Frontal cortex (tissue), 3 donors: ENCODE measurements at regions not wholly inside any gene's neighbourhood (a gene's known extent, or its start where the extent isn't known, plus 50 kb on each side); places are given as distances from the start of the nearest gene placed in this dataset.
"Not testable (repeated sequence)": the region's sequence is repeated elsewhere in the genome, so short reads cannot be mapped to it uniquely, and the experiment has no call there.

Source experiments
- DNase-seq, 2 donors: peaks; one replicate each; pipeline ENCODE4 v3.0.0; 2012; ENCODE audit warnings: low spot score in 2 of 2
- FAIRE-seq: peaks from 2 replicates; lab custom pipeline; 2012; peaks lifted over from hg19 to GRCh38; lab: Jason Lieb, UNC
- donor health status: control.
- donor health status: control.
- donor health status: control.

DNA sequence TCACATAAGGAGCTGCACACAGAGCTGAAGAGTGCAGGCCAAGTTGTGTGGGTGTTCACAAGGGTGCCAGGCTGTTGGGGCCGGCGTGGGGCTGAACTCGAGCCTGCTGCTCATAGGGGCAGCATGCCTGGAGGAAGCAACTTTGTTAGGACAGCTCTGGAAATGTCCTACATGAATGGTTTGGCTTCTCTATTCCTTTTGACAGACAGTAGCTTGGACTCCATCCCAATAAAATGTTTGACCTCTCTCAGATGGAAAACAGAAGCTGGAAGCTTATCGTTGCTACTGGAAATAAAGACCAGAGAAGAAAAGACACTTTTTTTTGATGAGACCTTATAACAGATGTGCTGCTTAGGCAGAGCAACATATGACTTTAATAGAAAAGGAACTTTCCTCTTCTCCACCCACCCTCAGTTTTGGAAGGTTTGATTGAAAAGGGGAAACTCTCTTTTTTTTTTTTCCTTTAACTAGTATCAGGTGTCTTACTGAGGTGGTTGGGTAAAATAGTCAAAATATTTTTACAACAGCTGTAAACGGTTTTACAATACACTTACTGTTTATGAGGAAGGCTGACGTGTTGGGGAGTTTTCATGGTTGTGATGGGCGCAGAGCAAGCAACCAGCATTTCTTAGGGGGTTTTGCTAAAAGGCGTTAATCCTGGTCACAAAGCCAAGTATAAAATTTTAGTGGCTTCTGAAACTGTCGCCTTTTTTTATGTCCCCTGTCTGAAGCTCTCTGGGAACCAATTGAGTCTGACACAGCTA, 80.7 kb upstream of the EEF1E1 start:
- DNase-seq (no peak), FAIRE-seq (no peak)

DNA sequence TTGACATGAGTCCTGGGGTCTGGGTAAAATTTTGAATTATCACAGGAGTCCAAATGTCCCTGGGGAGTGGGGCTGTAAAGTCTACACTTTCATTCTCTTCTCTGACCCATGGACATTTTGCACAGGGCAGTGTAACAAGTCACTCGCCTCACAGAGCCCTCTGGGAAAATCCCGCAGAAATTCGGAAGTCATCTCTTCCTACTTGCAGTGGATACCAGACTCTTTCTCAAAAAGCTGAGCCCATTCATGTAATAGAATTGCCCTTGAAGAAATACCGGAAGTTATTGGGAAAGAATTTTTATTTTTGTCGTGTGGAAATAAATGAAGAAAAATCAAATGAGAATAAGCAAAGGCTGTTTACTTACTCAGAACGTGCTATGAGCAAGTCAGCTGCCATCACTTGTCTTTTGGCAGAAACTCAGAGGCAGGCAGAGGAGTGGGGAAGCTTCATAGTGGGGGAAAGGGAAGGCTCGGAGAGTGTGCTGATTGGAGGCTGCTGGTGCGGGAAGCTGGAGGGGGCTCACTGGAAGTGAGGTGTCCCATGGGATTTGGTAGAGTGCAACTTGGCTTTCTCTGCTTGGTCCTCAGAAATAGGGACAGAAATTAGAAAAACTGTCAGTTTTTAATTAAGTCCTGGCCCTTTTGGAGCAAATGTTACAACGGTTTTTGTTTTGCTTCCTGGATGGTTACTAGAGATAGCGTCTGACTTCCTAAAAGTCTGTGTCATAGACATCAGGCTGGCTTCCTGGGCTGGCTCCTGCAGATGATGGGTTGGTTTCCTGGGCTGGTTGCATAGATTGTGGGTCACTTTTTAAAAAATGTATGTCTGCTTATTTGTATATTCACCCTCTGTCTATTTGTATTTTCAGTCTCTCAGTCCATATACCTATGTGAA, 79.8 kb upstream of the EEF1E1 start:
- no peak for DNase-seq
- no peak for FAIRE-seq

DNA sequence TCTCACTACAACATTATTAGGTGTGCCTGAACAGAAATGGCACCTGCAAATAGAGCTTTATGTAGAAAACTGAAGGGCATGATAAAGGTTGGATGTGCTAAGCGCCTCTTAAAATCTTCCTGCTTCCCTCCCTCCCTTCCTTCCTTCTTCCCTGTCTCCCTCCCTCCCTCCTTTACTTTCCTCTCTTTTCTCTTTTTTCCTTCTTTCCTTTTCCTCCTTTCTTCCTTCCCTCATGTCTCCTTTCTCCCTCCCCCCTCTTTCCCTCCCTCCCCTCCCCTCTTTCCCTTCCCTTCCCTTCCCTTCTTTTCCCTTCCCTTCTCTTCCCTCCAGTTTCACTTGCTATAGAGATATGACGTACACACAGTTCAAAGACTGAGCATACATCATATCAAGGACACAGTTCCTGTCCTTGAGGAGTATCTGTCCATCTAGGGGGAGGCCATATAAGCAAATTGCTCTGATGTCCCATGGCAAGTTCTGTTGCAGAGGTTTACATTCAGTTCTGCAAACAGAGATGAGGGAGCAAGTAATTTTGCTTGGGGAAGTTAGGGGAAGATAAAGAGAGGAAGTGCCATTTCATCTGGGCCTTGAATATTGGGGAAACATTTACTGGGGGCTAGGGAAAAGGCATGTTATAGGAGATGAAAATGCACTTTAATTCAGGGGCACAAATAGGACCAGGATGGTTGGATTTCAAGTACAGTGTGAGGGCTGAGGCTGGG, 79.0 kb upstream of the EEF1E1 start:
- FAIRE-seq (no peak), DNase-seq (no peak)

DNA sequence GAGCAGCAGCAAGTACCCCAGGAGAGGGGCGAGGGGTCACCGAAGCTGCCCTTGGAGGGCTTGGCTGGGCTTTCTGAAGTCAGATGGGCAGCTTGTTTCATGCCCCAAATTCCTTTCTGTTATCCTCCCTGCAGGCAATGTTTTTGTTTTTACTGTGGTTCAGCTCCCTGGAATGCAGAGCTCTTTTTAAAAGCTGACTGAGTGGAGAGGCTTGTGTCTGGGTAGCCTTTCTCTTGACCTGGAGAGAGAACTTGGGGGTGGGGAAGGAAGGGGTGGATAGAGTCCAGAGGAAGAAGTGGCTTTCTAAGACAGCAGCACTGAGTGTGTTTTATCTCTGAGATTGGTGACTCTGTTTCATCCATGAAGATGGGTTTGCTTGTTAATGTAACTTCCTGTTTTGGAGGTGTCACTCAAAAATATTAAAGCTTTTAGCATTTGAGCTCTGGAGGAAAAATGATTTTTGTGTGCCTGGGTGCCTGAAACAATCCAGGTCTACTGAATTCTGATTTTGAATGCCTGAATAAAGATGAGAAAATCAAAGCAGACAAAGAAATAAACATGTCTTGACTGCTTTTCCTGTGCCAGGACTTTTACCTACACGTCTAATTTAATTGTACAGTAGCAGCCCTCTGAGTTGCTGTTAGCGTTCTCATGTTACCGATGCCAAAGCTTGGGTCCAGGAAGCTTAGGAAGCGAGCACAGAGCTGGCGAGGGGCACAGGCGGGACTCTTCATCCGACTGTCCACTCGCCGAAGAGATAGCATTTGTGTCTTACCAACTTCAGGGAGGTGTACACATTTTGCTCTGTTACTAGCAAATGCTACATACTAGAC, 78.2 kb upstream of the EEF1E1 start:
- FAIRE-seq, result no peak
- no peak for DNase-seq

DNA sequence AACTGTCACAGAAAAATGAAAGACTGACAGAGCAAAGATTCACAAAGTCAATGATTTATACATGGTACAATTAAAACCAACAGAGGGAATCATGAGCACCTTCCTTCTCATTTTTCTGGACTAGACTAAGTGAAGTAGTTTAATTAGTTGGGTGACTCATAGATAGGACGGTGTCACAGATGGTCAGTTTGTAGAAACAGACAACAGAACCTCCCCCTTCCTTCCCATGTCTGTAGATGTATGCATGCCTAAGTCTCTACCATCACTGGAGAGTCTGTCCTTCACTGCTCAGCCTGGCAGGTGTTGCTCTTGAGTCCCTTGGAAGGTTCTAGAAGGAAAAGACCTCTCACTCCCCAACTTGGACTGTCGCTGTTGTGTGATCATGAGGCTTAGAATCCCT, 75.4 kb upstream of the EEF1E1 start:
- DNase-seq (no peak), FAIRE-seq (no peak)

GRCh38 chr6:8175046-8175777, 72.9 kb upstream of the EEF1E1 start:
- FAIRE-seq (no peak), DNase-seq (no peak)

DNA sequence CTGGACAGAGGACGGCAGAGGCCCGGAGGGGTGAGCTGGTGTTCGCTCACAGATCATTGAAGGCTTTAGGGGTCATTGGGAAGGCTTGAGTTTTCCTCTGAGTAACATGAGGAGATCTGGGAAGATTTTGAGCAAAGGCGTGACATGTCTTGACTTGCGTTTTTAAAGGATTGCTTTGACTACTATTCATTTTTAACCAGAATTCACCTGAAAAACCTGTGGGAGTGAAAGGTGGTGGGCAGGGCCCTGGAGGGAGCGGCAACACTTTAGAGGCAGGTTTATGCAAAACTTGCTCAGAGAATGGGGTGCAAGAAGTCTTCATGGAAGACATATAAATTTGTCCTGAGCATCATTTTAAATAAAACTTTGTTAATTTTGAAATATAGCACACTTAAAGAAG, 72.2 kb upstream of the EEF1E1 start:
- no peak for FAIRE-seq
- DNase-seq, result no peak

- FAIRE-seq, result no peak
- DNase-seq, result no peak
Measured at GRCh38 chr6:8172530-8172929, 70.2 kb upstream of the EEF1E1 start.

- DNase-seq (no peak), FAIRE-seq (no peak)
Measured at GRCh38 chr6:8170754-8171153, 68.4 kb upstream of the EEF1E1 start.

- FAIRE-seq (no peak), DNase-seq (no peak)
Measured at GRCh38 chr6:8170245-8170644, 67.9 kb upstream of the EEF1E1 start.

DNA sequence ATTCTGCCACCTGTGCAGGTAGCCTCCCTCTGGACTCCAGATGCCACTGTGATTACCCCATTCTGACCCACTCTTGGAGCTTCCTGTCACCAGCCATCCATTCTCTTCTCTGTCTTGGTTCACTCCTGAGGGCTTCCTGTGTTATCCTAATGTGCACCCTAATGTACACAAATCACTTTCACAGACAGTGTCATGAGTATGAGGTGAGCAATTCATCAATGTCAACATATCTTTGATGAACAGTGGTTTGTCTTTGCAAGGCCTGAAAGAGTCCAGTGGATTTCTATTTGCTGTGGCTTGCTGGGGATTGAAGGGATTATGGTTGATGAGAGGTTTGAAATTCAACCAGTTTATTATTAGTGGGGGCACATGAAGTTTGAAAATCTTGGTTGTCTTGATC, 63.8 kb upstream of the EEF1E1 start:
- DNase-seq, result no peak

GRCh38 chr6:8165008-8165407, 62.7 kb upstream of the EEF1E1 start:
- not testable (repeated sequence) for FAIRE-seq, DNase-seq

More for the DNA sequence above, 63.8 kb upstream of the EEF1E1 start:
- FAIRE-seq, result no peak

DNA sequence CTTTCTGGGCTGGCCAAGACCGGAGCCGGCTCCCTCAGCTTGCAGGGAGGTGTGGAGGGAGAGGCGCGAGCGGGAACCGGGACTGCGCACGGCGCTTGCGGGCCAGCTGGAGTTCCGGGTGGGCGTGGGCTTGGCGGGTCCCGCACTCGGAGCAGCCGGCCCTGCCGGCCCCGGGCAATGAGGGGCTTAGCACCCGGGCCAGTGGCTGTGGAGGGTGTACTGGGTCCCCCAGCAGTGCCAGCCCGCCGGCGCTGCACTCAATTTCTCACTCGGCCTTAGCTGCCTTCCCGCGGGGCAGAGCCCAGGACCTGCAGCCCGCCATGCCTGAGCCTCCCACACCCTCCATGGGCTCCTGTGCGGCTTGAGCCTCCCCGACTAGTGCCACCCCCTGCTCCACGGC, 61.9 kb upstream of the EEF1E1 start:
- not testable (repeated sequence) for DNase-seq, FAIRE-seq

DNA sequence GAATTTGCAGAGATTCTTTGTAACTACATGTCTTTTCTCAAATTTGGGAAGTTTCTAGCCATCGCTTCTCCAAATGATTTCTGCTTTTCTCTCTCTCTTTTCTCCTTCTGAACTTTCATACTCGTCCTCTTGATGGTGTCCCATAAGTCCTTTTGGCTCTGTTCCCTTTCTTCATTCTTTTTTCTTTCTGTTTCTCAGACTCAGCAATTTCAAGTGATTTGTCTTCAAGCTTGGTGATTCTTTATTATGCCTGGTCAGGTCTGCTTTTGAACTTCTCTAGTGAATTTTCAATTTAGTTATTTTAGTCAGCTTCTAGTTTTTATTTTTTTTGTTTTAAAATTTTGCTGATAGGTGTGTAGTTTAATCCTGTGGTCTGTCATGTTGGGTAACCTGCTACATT, 57.6 kb upstream of the EEF1E1 start:
- no peak for FAIRE-seq
- no peak for DNase-seq

GRCh38 chr6:8157839-8158238, 55.5 kb upstream of the EEF1E1 start:
- no peak for DNase-seq
- no peak for FAIRE-seq

DNA sequence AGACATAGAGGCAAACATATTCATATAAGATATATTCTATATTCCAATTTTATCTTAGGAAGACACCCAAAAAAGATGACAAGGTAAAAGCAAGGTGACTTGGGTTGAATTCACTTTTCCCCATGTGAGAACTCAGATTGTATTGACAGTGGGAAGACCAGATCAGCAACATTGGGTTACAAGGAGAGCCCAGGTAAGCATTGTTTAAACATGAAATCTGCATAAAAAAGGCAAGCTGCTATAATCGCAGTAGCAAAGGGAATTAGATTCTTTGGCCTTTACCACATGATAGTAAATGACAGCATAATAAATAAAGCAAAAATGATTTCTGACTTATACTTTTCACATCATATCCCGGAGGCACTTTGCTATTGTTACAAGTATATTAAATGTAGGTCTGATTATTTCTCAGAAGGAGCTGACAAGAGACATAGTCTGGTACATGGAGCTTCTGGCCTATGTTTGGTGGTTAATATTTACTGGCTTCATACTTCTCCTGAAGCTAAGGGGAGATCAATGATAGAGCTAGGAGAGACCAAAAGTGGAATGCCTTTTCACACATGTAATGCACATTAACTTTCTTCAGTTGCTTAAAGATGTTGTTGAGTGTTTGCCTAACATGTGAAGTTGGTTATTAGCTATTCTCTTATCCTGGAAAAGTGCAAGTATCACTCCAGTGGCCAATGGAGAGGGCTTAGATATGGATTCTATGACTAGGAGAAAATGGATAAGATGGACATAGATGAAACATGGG, 53.1 kb upstream of the EEF1E1 start:
- FAIRE-seq, result no peak
- DNase-seq, result no peak
